DOHH2 (cell line): ENCODE measurements at regions not wholly inside any gene's neighbourhood (a gene's known extent, or its start where the extent isn't known, plus 50 kb on each side); places are given as distances from the start of the nearest gene placed in this dataset.

ENCODE experiments used
- EZH2phosphoT487 ChIP-seq: fragments of 200-600 bp; sonication (generic); IDR thresholded peaks from 2 replicates; pipeline ENCODE4 v1.6.1; 2017; ENCODE audit warnings: borderline replicate concordance, mild to moderate bottlenecking, antibody characterized with exemption, low read length, moderate library complexity, mixed read lengths
- TF ChIP-seq, protein P1 (sequence below): fragments of 200-600 bp; sonication (generic); IDR thresholded peaks from one replicate; pipeline ENCODE4 v1.5.1; 2014; ENCODE audit warnings: antibody characterized with exemption, mild to moderate bottlenecking, low read depth, low read length; ENCODE audit not compliant: poor library complexity, severe bottlenecking

DNA sequence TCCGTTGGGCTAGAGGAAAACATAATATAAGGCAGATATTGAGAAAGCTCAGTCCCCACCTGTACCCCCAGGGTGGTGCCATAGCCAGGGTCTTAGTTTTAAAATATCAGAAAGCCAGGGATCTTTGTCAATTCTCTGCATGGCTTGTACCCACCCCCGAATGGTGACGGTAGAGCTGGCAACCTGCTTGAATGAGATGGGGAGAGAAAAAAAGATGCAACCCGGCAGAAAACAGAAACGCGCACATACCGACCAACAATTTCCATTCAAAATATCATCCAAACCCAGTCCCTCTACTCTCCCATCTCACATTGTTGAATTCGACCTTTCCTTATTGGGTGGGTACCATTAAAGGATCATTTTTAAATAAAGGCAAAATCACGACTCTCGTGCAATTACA lies 543.9 kb downstream of the MIAT start:
- TF ChIP-seq, protein P1, sequence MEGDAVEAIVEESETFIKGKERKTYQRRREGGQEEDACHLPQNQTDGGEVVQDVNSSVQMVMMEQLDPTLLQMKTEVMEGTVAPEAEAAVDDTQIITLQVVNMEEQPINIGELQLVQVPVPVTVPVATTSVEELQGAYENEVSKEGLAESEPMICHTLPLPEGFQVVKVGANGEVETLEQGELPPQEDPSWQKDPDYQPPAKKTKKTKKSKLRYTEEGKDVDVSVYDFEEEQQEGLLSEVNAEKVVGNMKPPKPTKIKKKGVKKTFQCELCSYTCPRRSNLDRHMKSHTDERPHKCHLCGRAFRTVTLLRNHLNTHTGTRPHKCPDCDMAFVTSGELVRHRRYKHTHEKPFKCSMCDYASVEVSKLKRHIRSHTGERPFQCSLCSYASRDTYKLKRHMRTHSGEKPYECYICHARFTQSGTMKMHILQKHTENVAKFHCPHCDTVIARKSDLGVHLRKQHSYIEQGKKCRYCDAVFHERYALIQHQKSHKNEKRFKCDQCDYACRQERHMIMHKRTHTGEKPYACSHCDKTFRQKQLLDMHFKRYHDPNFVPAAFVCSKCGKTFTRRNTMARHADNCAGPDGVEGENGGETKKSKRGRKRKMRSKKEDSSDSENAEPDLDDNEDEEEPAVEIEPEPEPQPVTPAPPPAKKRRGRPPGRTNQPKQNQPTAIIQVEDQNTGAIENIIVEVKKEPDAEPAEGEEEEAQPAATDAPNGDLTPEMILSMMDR: no peak
- no peak for TF ChIP-seq EZH2phosphoT487
